DMS153 (cell line): ENCODE measurements at regions not wholly inside any gene's neighbourhood (a gene's known extent, or its start where the extent isn't known, plus 50 kb on each side); places are given as distances from the start of the nearest gene placed in this dataset.

Experiments
- DNase-seq: peaks from one replicate; lab custom pipeline; 2025; lab: John Stamatoyannopoulos, UW

DNA sequence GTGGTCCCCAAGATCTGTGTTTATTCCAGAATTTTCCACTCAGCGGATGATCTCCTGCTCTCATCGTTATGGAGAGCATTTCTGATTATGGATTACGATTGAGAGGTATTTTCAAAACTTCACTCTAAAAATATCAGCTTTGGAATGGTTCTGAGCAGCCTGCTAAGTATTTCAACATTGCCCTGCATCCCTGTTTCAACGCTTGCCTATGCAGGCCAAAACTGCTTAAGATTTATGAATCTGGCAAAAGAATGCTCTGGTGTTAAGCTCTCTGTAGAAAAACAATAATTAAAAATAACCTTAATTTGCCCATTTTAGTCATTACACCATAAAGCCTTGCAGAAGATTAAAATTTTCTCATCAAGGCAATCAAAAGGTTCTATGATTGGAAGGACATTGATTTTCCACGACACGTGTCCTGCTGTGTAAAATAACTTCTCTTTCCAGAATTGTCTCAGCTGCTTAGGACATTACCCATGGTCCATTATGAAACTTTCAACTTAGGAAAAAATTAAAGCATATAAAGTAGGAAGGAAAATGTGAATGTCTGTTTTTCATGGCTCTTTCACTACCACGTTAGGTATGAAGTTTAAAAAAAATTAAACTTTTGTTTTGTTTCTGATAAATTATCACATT, 229.9 kb downstream of the ACKR3 start:
- DNase-seq = no peak

DNA sequence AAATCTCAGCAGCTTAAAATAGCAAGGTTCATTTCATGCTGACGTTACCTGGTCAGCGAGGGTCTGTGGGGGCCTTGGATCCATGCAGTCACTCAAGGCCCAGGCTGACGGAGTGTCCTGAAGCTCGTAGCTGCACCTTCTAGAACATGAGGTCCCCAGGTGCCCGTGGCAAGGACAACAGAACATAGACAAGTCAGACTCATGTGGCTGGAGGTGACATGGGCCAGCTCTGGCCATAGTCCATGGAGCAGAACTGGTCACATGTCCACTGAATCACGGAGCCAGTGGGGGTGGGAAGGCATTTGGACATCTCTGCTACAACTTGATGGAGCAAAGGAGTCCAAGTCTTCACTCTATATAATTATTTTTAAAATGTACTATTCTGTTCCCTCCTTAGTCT, 233.2 kb downstream of the ACKR3 start:
- no peak for DNase-seq

DNA sequence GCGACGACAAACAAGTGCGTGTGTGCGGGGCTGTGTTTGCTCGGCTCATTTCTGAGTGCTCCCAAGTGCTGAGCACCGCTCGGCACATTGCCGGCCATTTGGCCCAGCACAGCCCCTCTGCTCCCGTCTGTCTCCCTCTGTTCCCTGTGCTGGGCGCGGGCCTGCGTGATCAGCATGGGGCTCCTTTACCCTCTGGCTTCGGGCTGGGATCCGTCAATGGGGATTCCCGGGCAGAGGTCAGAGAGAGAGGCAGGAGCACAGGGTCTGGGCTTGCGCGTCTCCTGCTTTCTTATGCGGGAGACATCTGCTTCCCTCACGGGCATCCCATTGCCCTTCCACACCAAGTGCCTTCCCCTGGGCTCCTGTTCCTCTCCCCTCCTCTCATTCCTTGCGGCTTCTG, 234.0 kb downstream of the ACKR3 start:
- no peak for DNase-seq

DNA sequence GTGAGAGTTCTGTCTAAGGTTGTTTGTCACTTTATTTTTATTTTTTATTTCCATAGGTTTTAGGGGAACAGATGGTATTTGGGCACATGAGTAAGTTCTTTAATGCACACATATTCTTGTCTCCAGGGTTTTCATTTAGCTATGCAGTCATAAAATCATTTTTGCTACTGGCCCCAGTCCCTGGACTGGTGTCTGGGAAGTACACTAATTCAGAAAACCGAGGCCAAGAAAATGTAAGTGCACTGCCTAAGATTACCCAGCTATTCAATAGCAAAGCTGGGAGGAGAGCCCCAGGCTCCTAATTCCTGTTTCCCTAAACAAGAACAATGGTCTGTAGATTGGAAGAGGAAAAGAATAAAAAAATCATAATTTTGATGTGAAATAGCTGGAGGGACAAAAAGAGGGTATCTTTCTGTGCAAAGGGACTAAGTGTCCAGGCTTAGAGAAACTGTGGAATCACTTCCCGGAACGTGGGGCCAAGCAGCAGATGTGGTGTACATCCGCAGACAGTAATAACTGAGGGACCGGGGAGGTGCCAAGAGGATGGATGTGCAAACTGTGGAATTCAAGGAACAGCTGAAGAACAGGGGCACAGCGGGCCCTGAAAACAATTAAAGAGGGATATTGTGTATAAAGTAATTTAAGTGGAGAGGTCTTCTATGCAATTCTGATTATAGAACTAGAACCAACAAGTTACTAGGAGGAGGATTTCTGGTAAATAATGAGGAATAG, 236.3 kb downstream of the ACKR3 start:
- no peak for DNase-seq

DNA sequence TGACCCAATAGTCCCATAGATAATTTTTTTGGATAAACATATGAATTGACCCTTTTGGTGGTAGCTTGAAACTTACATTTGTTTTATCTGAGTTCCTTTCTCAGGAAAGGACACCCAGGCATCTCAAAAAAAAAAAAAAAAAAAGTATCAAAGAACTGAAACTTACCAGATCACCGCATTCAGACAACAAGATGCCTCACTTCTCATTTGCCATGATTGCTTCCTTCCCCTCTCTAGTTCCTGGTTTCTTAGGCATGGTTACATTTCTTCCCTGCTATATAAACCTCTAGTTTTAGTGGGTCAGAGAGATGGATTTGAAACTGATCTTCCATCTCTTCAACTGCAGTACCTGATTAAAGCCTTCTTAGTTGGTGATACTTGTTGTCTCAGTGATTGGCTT, 240.1 kb downstream of the ACKR3 start:
- DNase-seq = no peak

DNA sequence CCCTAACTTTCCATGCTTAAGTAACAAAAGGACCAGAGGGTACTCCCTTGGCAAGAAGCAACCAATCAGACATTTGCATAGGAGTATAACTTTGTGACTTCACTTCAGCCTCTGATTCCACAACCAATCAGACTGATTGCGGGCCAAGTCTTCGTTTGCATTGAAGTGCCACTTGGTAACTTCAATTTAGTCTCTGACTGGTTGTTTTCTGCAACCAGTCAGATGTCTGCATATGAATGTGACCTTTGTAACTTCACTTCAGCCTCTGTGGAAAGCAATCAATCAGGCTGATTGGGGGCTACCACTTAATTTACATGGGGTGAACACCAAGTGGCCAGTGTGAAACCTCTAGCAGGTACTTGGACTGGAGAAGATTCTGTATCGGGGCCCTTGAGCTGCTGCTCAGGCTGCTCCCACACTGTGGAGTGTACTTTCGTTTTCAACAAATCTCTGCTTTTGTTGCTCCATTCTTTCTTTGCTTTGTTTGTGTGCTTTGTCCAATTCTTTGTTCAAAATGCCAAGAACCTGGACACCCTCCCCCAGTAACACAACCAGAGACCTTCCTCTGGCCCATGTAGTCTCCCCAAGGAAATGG, 241.5 kb downstream of the ACKR3 start:
- DNase-seq = no peak

DNA sequence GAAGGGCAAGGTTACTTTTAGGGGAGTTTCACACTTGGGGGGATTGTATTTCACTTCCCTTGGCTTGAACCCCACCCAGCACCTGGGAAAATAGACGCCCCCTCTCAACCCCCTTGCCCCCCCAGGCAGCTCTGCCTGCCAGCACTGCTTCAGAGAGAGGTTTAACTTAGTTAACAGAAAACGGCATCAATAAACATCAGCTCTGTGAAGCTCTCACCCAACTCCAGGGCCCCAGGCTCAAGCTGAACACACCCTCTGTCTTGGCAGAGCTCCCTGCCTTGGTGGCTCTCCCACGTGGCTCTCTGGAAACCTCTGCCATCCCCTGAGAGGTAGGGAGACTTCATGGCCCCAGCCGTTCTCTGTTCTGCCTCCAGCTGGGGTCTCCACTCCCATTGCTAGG, 244.1 kb downstream of the ACKR3 start:
- DNase-seq = no peak

DNA sequence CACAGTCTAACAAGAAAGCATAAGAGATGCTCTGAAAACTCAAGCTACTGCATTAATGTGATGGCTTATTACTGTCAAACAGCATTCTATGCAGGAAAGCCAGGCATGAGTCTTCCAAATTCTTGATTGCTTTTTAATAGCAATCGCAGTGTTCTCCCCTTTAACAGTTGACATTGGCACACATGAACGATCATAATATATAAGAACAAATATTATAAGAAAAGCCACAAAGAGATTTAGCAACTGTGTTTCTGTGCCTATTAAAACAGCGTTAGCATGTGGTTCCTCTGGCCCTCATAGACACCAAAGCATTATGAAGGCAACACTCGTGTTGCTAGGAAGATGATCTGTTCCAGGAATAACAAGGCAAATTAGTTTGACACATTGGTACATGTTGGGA, 245.0 kb downstream of the ACKR3 start:
- no peak for DNase-seq

DNA sequence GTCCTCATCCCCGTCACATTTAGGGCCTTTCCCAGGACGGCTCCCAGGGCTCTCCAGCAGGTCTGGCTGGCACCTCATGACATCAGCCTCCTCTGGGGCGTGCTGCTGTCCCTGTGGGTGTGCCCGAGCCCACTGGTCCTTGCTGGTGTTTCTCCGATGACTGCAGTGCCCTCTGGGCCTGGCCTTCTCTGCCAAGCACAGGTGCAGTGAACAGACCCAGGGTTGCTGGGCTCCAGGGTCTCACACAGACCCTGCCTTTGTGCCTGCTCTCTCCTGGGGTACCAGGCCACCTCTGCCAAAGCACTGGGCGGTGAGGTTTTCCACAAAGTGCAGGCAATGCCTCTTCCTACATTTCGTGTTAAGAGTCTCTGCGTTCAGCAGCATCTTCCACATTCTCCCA, 246.1 kb downstream of the ACKR3 start:
- DNase-seq = no peak

DNA sequence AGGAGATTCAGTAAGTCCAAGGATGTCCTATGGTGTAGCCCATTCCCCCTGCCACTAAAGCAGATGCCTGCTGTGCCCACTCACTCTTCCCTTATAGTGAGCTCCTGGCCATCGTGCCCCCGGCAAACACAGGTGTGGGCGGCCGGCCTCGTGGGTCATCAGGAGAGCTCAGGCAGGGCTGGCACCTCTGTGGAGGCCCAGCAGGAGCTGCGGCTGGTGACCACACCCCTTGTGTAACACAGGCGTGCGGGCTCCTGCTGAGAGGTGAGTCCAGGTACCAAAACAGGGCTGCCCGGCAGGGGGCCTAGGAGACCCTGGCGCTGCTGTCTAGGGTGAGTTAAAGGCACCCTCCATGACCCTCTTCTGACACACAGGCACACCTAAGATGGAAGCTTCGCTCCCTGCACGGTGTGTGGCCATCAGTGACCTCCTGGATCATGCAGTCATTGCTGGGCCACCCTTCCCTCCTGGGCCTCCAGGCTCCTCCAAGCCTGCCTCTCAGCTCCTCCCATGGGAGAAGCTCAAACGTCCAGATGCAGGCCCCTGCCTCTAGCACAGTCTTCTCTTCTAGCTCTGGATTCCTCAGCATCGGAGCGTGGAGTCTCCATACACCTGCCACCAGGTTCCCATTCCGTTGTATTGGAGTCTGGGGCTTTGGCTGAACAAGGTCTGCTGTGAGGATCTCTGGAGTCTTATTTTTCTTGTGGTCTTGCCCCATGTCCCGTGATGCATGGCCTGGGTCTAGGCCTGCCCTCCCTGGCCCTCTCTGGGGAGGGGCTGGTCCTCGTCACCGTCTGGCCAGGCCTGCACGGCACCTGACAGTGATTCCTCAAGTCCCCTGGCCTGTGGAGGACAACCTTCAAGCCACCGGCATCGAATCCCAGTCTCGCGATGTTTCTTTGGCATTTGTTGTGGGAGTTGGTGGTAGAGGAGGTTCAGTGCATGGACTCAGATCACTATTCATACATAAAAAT, 246.9 kb downstream of the ACKR3 start:
- DNase-seq = no peak

DNA sequence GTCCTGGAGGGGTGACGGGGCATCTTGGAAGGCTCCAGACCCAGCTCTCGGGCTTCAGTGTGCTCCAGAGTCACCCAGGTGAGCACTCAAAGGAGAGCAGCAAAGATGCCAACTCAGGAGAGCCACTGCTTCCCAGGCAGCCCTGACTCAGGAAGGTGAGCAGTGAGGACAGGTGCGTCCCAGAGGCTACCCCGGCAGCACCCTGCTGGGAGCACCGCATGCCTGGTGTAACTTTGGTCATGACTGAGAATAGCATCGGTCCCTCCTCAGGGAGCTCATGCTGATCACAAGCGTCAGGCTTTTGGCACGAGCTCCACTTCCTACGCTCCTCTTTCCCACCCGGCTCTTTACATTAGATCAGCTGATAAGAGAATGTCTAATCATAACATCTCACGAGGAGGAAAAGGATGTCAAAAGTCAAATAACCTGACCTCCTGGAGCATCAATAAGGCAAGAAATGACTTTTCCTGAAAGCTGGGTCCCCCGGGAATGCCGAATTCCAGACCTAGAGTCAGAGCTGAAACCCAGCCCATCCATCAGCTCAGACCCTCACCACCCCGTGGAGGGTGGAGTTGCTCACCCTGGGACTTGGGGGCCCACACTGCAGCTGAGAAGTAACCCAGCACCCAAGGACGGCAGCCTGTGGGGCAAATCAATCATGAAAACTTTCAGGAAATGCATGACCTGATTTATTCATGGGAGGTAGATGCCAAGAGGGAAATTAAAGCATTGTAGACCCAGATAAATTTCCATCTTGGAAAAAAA, 248.8 kb downstream of the ACKR3 start:
- DNase-seq = no peak

DNA sequence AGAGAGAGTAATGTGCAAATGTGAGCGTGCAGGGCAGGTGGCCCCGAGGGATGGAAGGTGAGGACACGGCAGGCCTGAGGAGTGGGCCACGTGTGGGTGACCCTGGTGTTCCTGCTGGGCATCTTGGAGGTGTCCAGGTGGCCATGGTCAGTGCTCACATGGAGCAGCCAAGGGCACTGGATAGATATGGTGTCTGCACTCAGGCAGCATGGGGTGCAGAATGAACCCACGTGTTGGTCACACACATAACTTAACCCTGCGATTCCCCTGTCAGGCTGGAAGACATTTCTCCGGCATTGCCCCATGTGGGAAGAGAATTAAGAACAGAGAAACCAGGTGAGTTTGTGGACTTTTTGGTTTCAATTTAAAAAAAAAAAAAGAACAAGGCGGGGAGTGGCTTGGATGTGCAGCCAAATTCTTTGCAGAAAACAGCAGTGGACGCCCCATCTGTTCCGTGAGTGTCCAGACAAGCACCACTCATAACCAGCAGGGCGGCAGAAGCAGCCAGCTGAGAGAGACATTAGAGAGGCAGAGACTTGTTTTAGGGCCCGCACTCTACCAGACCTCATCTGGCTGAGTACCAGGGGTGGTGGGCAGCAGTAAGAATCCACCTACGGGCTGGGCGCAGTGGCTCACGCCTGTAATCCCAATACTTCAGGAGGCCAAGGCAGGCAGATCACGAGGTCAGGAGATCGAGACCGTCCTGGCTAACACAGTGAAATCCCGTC, 249.8 kb downstream of the ACKR3 start:
- DNase-seq = no peak

DNA sequence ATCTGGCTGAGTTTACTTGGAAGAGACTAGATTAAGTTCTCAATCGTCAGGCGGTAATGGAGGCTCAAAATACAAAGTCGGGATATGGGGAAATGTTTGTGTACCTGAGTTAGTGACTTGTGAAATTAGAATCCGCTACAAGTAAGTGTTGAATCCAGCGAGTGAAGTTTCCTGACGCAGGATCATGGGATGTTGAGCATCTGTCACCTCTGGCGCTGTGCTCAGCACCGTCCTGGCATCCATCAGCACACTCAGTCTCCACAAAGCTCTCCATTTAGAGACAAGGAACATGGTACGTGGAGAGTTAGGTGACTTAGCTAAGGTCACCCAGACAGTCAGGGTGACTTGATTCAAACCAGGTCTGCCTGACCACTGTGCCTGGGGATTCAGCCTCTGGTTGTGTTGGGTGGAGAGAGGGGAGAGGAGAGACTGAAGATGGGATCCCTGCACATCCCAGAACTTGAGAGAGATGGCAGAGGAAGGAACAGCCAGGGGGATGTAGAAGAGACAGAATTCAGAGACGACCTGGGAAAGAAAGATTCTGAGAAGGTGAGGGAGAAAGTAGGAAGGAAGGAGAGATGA, 251.2 kb downstream of the ACKR3 start:
- DNase-seq = no peak

DNA sequence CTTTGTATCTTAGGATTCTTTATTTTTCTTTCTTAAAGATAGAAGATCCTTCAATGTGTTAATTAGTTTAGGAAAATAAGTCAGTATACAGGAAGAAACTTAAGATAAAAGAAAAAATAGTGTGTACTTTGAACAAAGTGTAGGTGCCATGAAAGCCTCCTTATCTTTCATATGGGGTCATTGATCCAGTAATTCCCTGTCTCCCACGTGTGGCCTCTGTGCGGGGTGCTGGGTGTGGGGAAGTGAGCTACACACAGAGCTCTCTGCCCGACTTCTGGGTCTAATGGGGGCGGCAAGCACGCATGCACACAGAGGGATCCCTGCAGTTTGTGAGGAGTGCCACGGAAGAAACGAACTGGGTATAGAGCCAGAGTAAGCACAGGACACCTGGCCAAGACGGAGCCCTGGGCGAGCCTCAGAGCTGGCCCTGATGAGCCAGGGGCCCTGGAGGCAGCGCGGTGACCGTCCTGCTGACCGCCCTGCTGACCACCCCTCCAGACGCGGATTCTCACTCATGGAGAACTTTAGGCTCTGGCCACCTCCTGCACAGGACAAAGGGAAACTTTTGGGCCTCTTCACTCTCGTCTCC, 253.5 kb downstream of the ACKR3 start:
- DNase-seq = no peak

DNA sequence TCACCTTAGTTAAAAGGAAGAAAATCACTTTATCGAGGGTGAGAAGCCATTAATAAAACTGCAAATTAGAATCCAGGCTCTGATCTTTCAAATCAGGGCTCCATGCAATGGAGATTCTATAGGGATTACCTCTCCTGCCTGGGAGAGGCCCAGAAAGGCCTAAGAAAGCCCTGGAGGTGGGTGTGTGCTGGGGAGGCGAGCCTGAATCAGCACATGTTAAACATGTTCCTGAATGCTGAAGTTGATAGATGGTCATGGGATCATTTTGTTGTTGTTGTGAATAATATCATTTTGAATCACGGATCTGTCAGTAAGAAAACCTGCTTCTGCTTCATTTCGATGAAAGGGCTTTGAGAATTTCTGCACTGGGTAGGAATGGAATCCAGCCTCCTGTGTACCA, 254.3 kb downstream of the ACKR3 start:
- DNase-seq = no peak

DNA sequence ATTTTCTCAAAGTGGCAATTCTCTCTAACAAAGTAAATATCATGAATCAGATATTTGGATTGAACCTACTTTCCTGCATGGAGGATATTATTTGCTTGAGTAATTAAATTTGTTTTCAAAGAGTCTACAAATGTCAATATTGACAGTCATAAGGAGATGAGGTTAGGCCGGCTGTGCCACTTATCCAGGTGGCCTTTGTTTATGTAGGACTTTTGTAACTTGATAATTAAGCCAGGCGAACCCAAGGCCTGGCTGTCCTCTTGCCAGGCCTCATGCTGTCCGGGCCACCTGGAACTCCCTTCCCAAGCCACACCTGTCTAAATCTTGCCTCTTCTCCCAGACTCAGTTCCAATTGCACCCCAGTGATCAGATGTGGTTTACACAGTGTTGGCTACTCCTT, 255.2 kb downstream of the ACKR3 start:
- peak; percentile 97 for DNase-seq

DNA sequence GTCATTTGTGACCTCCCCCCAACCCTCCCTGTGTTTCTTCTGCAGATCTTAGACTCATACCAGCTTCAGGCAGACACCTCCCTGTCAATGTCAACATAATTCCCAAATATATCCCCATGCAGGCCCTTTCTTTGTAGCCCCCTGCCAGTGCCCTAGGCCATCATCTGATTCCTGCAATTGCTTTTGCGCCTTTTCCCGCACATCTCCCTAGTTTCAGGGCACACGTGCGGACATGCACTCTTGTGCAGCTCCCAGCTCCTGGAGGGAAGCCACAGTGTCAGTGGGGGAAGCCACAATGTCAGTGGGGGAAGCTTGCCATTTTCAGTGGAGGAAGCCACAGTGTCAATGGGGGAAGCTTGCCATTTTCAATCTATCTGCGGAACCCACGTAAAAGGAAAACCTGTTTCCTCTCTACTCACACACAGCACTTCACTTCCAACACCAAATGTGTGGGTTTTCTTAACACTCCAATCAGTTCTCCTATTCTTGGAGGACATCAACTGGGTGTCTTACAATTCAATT, 256.4 kb downstream of the ACKR3 start:
- no peak for DNase-seq

DNA sequence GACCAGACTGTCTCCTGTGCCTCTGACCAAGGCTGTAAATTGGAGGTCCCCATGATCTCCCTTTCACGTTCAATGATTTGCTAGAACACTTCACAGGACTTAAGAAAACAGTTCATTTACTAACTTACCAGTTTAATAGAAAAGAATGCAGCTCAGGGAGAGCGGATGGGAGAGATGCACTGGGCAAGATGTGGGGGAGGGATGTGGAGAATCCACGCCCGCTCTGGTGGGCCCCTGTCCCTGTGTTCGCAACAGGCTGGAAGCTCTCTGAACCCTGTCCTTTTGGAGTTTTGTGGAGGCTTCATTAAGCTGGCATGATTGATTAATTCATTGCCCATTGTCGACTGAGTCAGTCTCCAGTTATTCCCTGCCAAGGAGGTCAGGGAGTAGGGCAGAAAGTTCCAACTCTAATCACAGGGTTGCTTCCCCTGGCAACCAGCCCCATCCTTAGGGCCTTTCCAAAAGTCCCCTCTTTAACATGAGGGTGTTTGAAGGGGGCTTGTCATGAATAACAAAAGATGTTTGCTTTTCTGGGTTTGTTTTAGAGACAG, 257.1 kb downstream of the ACKR3 start:
- DNase-seq = no peak

DNA sequence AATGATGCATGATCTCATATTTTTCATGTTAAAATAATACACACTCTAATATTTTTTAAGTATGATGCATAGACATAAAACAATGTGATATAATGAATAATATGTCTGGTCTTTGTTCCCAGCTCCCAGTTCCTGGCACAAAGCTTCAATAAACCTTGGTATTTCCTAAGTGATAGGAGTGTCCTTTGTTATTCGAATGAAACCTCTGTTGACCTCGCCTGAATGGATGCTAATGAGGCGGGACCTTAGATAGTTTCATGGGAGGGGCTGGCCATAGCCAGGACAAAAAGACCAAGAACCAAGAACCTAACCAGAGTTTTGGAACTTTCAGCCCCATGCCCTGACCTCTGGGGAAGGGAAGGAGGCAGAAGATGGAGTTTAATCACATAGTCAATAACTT, 257.7 kb upstream of the COPS8 start:
- DNase-seq = no peak

DNA sequence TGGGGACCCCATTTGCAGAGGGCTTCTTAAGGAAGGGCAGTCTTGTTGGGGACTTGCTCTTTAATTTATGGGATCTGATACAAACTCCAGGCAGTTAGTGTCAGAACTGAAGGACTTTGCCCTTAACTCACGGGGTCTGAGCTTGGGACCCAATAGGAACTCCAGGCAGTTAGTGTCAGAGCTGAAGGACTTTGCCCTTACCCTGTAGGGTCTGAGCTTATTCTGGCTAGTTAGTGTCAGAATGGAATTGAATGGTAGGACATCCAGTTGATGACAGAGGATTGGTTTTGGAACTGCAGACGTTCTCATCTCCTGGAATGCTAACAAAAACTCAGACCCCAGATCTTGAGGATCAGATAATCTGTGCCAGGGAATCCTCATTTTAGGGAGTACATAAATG, 256.9 kb upstream of the COPS8 start:
- DNase-seq = no peak
